ENCODE measurements at regions not wholly inside any gene's neighbourhood (a gene's known extent, or its start where the extent isn't known, plus 50 kb on each side); places are given as distances from the start of the nearest gene placed in this dataset.

DNA sequence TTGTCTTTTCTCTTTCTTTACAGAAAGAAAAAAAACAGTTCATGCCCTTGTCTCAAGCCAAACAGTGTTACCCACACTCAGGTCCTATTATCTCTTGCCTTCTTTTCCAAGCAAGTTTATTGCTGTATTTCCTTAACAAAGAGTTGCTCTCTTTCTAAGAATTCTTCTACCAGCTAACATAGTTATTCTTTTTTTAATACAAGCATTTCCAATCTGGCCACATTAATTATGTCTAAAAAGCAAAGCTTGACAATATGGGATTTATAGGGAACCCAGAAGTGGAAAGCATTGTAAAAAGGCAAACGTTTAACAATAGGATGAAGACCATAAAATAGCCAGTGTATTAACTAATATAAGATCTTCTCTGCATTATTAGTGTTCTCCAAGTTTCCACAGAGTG lies 272.5 kb upstream of the CWC22 start:
- Histone ChIP-seq H3K4me1 (no peaks in the 10 kb centered on the region), H3K4me3 (no peak overlapping the region), H3K27me3 (no peaks in the 10 kb centered on the region), H3K36me3 (no peaks in the 10 kb centered on the region), H3K27ac (no peak overlapping the region), H3K9me3 (no peaks in the 10 kb centered on the region)
- 56 to 66% (median 59%) methylated on average over 1 of the region's 1 CpG for WGBS, 5 donors
- TF ChIP-seq POLR2A (IDR thresholded peaks at IDR 0.05) (no peak), POLR2AphosphoS5 (IDR thresholded peaks at IDR 0.05) (no peak), EP300 (IDR thresholded peaks at IDR 0.05) (no peak)
- TF ChIP-seq, protein P1, sequence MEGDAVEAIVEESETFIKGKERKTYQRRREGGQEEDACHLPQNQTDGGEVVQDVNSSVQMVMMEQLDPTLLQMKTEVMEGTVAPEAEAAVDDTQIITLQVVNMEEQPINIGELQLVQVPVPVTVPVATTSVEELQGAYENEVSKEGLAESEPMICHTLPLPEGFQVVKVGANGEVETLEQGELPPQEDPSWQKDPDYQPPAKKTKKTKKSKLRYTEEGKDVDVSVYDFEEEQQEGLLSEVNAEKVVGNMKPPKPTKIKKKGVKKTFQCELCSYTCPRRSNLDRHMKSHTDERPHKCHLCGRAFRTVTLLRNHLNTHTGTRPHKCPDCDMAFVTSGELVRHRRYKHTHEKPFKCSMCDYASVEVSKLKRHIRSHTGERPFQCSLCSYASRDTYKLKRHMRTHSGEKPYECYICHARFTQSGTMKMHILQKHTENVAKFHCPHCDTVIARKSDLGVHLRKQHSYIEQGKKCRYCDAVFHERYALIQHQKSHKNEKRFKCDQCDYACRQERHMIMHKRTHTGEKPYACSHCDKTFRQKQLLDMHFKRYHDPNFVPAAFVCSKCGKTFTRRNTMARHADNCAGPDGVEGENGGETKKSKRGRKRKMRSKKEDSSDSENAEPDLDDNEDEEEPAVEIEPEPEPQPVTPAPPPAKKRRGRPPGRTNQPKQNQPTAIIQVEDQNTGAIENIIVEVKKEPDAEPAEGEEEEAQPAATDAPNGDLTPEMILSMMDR (IDR thresholded peaks at IDR 0.05) = no peak
- DNase-seq = no peak
- intact Hi-C loops (cut with DNase I; ENCODE audit: low total_unique reads) = no loop called here

GRCh38 chr2:180276733-180277132 lies 269.6 kb upstream of the CWC22 start:
- TF ChIP-seq POLR2A (IDR thresholded peaks at IDR 0.05) = no peak
- no peak for TF ChIP-seq POLR2AphosphoS5 (IDR thresholded peaks at IDR 0.05)
- no peak for TF ChIP-seq EP300 (IDR thresholded peaks at IDR 0.05)
- TF ChIP-seq, protein P1 (IDR thresholded peaks at IDR 0.05) = no peak
- intact Hi-C loops (cut with DNase I; ENCODE audit: low total_unique reads) = no loop called here
- Histone ChIP-seq H3K4me1 (no peaks in the 10 kb centered on the region), H3K27ac (no peak overlapping the region), H3K4me3 (no peak overlapping the region), H3K36me3 (no peaks in the 10 kb centered on the region), H3K9me3 (no peaks in the 10 kb centered on the region), H3K27me3 (no peaks in the 10 kb centered on the region)
- 85 to 92% (median 87%) methylated on average over 2 of the region's 2 CpGs for WGBS, 5 donors
- DNase-seq = no peak

DNA sequence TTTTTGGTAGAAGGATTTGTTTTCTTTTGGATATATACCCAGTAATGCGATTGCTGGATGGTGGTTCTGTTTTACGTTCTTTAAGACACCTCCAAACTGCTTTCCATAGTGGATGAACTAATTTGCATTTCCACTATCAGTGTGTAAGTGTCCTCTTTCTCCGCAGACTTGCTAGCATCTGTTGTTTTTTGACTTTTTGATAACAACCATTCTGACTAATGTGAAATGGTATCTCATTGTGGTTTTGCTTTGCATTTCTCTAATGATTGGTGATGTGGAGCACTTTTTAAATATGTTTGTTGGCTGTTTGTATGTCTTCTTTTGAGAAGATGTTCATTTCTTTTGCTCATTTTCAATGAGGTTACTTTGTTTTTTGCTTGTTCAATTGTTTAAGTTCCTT lies 260.9 kb upstream of the CWC22 start:
- no peaks in the 10 kb centered on the region for H3K4me1 ChIP-seq
- intact Hi-C loops (cut with DNase I; ENCODE audit: low total_unique reads) = no loop called here
- H3K36me3 ChIP-seq = no peaks in the 10 kb centered on the region
- DNase-seq = no peak
- H3K4me3 ChIP-seq = no peak overlapping the region
- TF ChIP-seq EP300 (IDR thresholded peaks at IDR 0.05) (no peak), POLR2AphosphoS5 (IDR thresholded peaks at IDR 0.05) (no peak), POLR2A (IDR thresholded peaks at IDR 0.05) (no peak)
- TF ChIP-seq, protein P1 (IDR thresholded peaks at IDR 0.05) = no peak
- H3K27me3 ChIP-seq = no peaks in the 10 kb centered on the region
- H3K27ac ChIP-seq = no peak overlapping the region
- H3K9me3 ChIP-seq = peaks cover 0 to 10% (median 0%) of the 10 kb centered on the region in 4 donors
- WGBS, 5 donors = 88 to 95% (median 94%) methylated on average over 3 of the region's 3 CpGs

DNA sequence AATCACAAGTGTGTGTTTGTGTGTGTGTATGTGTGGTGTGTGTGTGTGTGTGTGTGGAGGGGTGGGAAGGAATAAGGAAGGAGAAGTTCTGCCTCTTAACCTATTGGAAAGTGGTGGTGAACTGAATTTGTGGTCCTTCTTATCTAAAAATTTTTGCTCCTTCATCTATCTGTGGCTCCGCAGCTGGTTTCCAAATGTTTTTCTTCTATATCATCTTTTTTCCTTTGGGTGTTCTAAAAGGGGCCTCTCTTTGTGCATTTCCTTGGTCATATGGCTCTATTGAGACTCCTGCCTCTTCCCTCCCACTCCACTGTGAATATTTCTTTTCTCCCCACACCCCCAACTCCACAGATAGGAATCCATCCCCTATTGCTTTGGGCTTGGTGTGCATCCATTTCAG lies 254.9 kb upstream of the CWC22 start:
- H3K4me3 ChIP-seq = no peak overlapping the region
- intact Hi-C loops (cut with DNase I; ENCODE audit: low total_unique reads) = no loop called here
- DNase-seq = no peak
- 91 to 100% (median 93%) methylated on average over 1 of the region's 1 CpG for WGBS, 5 donors
- H3K4me1 ChIP-seq = no peaks in the 10 kb centered on the region
- H3K27me3 ChIP-seq = no peaks in the 10 kb centered on the region
- TF ChIP-seq EP300 (IDR thresholded peaks at IDR 0.05) (no peak), POLR2AphosphoS5 (IDR thresholded peaks at IDR 0.05) (no peak), POLR2A (IDR thresholded peaks at IDR 0.05) (no peak)
- TF ChIP-seq, protein P1 (IDR thresholded peaks at IDR 0.05) = no peak
- H3K36me3 ChIP-seq = no peaks in the 10 kb centered on the region
- H3K9me3 ChIP-seq = no peaks in the 10 kb centered on the region
- no peak overlapping the region for H3K27ac ChIP-seq
